GM23248 (cell line): ENCODE measurements at regions not wholly inside any gene's neighbourhood (a gene's known extent, or its start where the extent isn't known, plus 50 kb on each side); places are given as distances from the start of the nearest gene placed in this dataset.

Source experiments
- DNase-seq: peaks from one replicate; pipeline ENCODE4 v3.0.0-alpha.2; 2015
- H2AFZ ChIP-seq: fragments of 200-600 bp; sonication (generic); 2 replicates; pipeline ENCODE4 v1.6.1; 2016; ENCODE audit warnings: antibody characterized with exemption
- H3F3A ChIP-seq: fragments of 200-600 bp; sonication (generic); 2 replicates; pipeline ENCODE4 v1.6.1; 2016; ENCODE audit warnings: mild to moderate bottlenecking, antibody characterized with exemption, mixed run types; ENCODE audit not compliant: insufficient read depth
- H3K27ac ChIP-seq: fragments of 200-600 bp; sonication (generic); 2 replicates; pipeline ENCODE4 v1.5.1; 2016; ENCODE audit warnings: mild to moderate bottlenecking
- H3K27me3 ChIP-seq: fragments of 200-600 bp; sonication (generic); replicated peaks from 2 replicates; pipeline ENCODE4 v1.6.1; 2016; ENCODE audit warnings: mild to moderate bottlenecking; ENCODE audit not compliant: insufficient read depth
- H3K36me3 ChIP-seq: fragments of 200-600 bp; sonication (generic); 2 replicates; pipeline ENCODE4 v1.6.1; 2016; ENCODE audit warnings: low read depth, mild to moderate bottlenecking
- H3K4me1 ChIP-seq: fragments of 200-600 bp; sonication (generic); 2 replicates; pipeline ENCODE4 v1.6.1; 2016; ENCODE audit warnings: mild to moderate bottlenecking; ENCODE audit not compliant: insufficient read depth
- H3K4me2 ChIP-seq: fragments of 200-600 bp; sonication (generic); one replicate; pipeline ENCODE4 v1.6.1; 2016; ENCODE audit warnings: mild to moderate bottlenecking; ENCODE audit not compliant: unreplicated experiment
- H3K4me3 ChIP-seq: fragments of 200-600 bp; sonication (generic); 2 replicates; pipeline ENCODE4 v1.5.1; 2016; ENCODE audit warnings: mild to moderate bottlenecking
- H3K79me2 ChIP-seq: fragments of 200-600 bp; sonication (generic); 2 replicates; pipeline ENCODE4 v1.6.1; 2016; ENCODE audit warnings: mild to moderate bottlenecking; ENCODE audit not compliant: insufficient read depth
- H3K9ac ChIP-seq: fragments of 200-600 bp; sonication (generic); 2 replicates; pipeline ENCODE4 v1.6.1; 2016; ENCODE audit warnings: mild to moderate bottlenecking
- H3K9me2 ChIP-seq: fragments of 200-600 bp; sonication (generic); 2 replicates; pipeline ENCODE4 v1.6.1; 2016; ENCODE audit warnings: mixed run types, mild to moderate bottlenecking, moderate library complexity; ENCODE audit not compliant: insufficient read depth
- H3K9me3 ChIP-seq: fragments of 200-600 bp; sonication (generic); one replicate; pipeline ENCODE4 v1.6.1; 2017; ENCODE audit warnings: low read depth
- H4K20me1 ChIP-seq: fragments of 200-600 bp; sonication (generic); 2 replicates; pipeline ENCODE4 v1.6.0; 2016; ENCODE audit not compliant: insufficient read depth
- EZH2 ChIP-seq: fragments of 200-600 bp; sonication (generic); IDR thresholded peaks from 2 replicates; pipeline ENCODE4 v1.6.1; 2018; ENCODE audit warnings: antibody characterized with exemption, mild to moderate bottlenecking; ENCODE audit not compliant: insufficient read depth, poor library complexity, severe bottlenecking
- EZH2phosphoT487 ChIP-seq: fragments of 200-600 bp; sonication (generic); IDR thresholded peaks from 2 replicates; pipeline ENCODE4 v1.6.1; 2018; ENCODE audit warnings: antibody characterized with exemption, moderate library complexity, mild to moderate bottlenecking, low read depth; ENCODE audit not compliant: insufficient read depth
- WGBS, 2 experiments: methylation state at CpG; one replicate each; pipeline ENCODE4 v1.1.6; 2015 to 2017; ENCODE audit warnings: low lambda C conversion rate in 2 of 2, low coverage in 1 of 2; ENCODE audit errors: missing lambda C conversion rate in 2 of 2; 5-methylcytosine and 5-hydroxymethylcytosine counted together
- in situ Hi-C: fragments of 300-500 bp; cut with MboI; formaldehyde crosslinking; loops from 2 replicates; pipeline ENCODE4 v1.15.0; 2020

DNA sequence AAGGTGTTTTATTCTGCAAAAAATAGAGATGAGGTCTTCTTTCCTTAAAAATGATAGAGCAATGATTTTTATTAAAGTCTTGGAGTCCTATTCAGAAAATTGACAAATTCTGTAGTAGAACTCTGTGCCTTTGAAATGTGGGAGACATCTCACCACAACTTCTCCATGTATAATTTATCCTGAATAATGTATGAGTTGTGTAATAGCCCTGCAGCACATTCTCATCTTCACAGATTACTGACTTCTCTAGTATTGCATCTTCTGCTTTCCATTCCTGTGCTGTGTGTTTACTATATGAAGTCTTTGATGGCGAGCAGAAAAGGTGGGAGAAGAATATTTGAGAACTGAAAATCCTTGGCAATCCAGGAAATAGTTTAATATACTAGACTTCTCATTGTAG is 255.6 kb downstream of the TTC6 start:
- H3K9me3 ChIP-seq, result no peaks in the 10 kb centered on the region
- H3K9me2 ChIP-seq, result no peaks in the 10 kb centered on the region

DNA sequence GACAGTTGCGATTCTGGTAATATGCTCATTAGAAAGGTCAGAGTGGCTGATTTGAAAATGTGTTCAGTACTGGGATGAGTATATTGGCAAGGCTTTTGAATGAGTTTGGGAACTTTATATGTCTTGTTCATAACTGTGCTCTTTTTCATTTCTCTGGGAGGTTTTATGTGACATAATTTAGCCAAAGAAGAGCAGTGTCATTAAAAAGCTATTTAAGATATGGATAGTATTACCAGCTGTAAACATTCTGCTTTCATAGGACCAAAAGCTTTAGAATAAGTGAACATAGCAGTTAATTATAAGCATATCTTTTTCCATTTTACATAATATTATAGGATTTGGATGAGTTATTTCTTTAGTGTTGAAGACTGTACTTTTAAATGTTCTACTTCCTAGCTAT is 260.4 kb downstream of the TTC6 start:
- H3K9ac ChIP-seq, result no peak overlapping the region
- in situ Hi-C loops, result loop anchor here (10.0 kb wide), 1 partner anchor 151 kb away; no protein-coding TSS in a partner anchor
- TF ChIP-seq EZH2phosphoT487 (no peak), EZH2 (no peak)

More for the DNA sequence above, 255.6 kb downstream of the TTC6 start:
- no peak overlapping the region for H3K4me2 ChIP-seq
- no peaks in the 10 kb centered on the region for H3K4me1 ChIP-seq
- no peaks in the 10 kb centered on the region for H3K79me2 ChIP-seq
- 28 to 48% methylated on average over 1 of the region's 1 CpG for WGBS, 2 experiments
- H2AFZ ChIP-seq, result no peak overlapping the region
- H3K27me3 ChIP-seq, result peaks cover 13% of the 10 kb centered on the region; the same call in 1 of the 2 replicates
- no peak for DNase-seq
- H3K27ac ChIP-seq, result no peak overlapping the region
- no peaks in the 10 kb centered on the region for H3K36me3 ChIP-seq
- no peaks in the 10 kb centered on the region for H4K20me1 ChIP-seq
- in situ Hi-C loops, result loop anchor here (10.0 kb wide), 1 partner anchor 146 kb away; no protein-coding TSS in a partner anchor
- no peak overlapping the region for H3K9ac ChIP-seq
- no peaks in the 10 kb centered on the region for H3F3A ChIP-seq
- TF ChIP-seq EZH2phosphoT487, result no peak
- TF ChIP-seq EZH2, result no peak
- H3K4me3 ChIP-seq, result no peak overlapping the region

DNA sequence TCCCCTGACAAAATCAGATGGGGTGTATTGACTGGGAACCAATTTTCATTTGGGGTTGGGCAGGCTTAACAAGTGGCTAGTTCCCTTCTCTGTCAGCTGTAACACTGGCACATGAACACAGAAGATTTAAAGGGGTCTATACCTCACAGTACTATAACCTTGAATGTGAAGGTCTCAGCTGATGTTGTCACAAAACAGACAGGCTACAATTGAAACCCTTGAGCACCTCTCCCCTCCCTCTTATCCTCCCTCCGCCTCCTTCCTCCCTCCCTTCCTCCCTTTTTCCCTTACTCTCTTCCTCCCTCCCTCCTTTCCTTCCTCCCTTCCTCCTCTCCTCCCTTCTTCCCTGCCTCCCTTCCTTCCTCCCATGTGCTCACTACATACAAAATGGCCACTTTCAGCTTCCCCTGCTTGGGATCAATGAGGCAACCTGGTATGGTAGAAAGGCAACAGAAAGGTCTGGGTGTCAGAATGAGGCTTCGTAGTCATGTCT is 262.4 kb downstream of the TTC6 start:
- H3K36me3 ChIP-seq, result no peaks in the 10 kb centered on the region
- TF ChIP-seq EZH2 (no peak), EZH2phosphoT487 (no peak)
- no peaks in the 10 kb centered on the region for H3K79me2 ChIP-seq
- H3K4me2 ChIP-seq, result no peak overlapping the region
- no peaks in the 10 kb centered on the region for H3F3A ChIP-seq
- 18 to 36% methylated on average over 1 to 2 of the region's 2 CpGs for WGBS, 2 experiments
- no peaks in the 10 kb centered on the region for H4K20me1 ChIP-seq
- DNase-seq, result no peak
- no peaks in the 10 kb centered on the region for H3K4me1 ChIP-seq
- no peak overlapping the region for H3K4me3 ChIP-seq
- H3K9ac ChIP-seq, result no peak overlapping the region
- no peaks in the 10 kb centered on the region for H3K9me2 ChIP-seq
- H3K27me3 ChIP-seq, result peaks cover 5% of the 10 kb centered on the region
- no peaks in the 10 kb centered on the region for H3K9me3 ChIP-seq
- H2AFZ ChIP-seq, result no peak overlapping the region
- no peak overlapping the region for H3K27ac ChIP-seq
- in situ Hi-C loops, result loop anchor here (10.0 kb wide), 1 partner anchor 153 kb away; no protein-coding TSS in a partner anchor

More for the DNA sequence above, 260.4 kb downstream of the TTC6 start:
- Histone ChIP-seq H3K27ac (no peak overlapping the region), H3F3A (no peaks in the 10 kb centered on the region), H3K27me3 (peaks cover 5% of the 10 kb centered on the region), H2AFZ (no peak overlapping the region), H3K4me1 (no peaks in the 10 kb centered on the region), H3K9me2 (no peaks in the 10 kb centered on the region), H4K20me1 (no peaks in the 10 kb centered on the region), H3K4me2 (no peak overlapping the region), H3K9me3 (no peaks in the 10 kb centered on the region), H3K36me3 (no peaks in the 10 kb centered on the region), H3K4me3 (no peak overlapping the region), H3K79me2 (no peaks in the 10 kb centered on the region)
- 66 to 71% methylated on average over 1 of the region's 1 CpG for WGBS, 2 experiments
- DNase-seq, result no peak

DNA sequence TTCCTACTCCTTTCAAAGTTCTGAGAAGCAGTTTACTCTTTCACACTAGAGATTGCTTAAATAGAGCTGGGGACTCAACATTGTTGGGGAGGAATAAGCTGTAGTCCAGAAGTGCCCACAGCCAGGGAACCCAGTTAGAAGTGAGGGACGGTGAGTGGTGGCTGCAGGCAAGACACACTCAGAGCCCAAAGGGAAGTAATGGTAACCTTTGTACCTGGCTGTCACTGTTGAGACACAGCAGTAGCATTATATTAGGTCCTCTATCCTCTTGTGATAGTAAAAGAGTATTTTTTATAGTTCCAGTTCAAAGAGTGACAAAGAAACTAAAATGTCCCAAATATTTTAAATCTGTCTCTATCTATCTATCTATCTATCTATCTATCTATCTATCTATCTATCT is 263.3 kb downstream of the TTC6 start:
- WGBS, 2 experiments, result 69 to 90% methylated on average over 1 of the region's 1 CpG
- DNase-seq, result no peak
- Histone ChIP-seq H3K27ac (no peak overlapping the region), H3K4me1 (no peaks in the 10 kb centered on the region), H3K9me3 (no peaks in the 10 kb centered on the region), H3F3A (no peaks in the 10 kb centered on the region), H3K36me3 (no peaks in the 10 kb centered on the region), H3K9ac (no peak overlapping the region), H2AFZ (no peak overlapping the region), H3K9me2 (no peaks in the 10 kb centered on the region), H3K27me3 (peaks cover 5% of the 10 kb centered on the region), H4K20me1 (no peaks in the 10 kb centered on the region), H3K4me3 (no peak overlapping the region), H3K4me2 (no peak overlapping the region), H3K79me2 (no peaks in the 10 kb centered on the region)
- TF ChIP-seq EZH2, result no peak
- TF ChIP-seq EZH2phosphoT487, result no peak
- in situ Hi-C loops, result loop anchor here (10.0 kb wide), 1 partner anchor 154 kb away; no protein-coding TSS in a partner anchor

DNA sequence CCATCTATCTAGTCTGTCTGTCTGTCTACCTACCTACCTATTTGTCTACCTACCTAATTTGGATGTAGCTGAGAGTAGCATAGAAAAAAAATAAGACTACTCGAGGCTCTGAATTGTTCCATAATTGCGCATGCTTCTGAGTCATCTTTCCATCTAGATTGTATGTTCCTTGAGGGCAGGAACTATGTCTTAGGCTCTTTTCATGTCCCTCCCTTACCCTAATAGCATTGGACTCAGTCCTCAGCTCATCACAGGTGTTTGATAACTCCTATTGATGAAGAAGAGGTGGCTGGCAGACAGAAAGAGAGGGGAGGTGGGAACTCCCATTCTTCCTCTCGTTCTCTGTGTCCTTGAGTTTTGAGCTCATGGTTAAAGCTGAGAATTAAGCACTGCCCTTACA is 263.7 kb downstream of the TTC6 start:
- in situ Hi-C loops, result loop anchor here (10.0 kb wide), 1 partner anchor 154 kb away; no protein-coding TSS in a partner anchor
- H4K20me1 ChIP-seq, result no peaks in the 10 kb centered on the region
- peaks cover 5% of the 10 kb centered on the region for H3K27me3 ChIP-seq
- H3K9ac ChIP-seq, result no peak overlapping the region
- DNase-seq, result no peak
- H3K36me3 ChIP-seq, result no peaks in the 10 kb centered on the region
- no peak overlapping the region for H2AFZ ChIP-seq
- no peaks in the 10 kb centered on the region for H3K9me2 ChIP-seq
- no peak overlapping the region for H3K4me3 ChIP-seq
- H3K4me2 ChIP-seq, result no peak overlapping the region
- 46 to 60% methylated on average over 3 of the region's 3 CpGs for WGBS, 2 experiments
- H3F3A ChIP-seq, result no peaks in the 10 kb centered on the region
- no peaks in the 10 kb centered on the region for H3K79me2 ChIP-seq
- H3K9me3 ChIP-seq, result no peaks in the 10 kb centered on the region
- TF ChIP-seq EZH2phosphoT487 (no peak), EZH2 (no peak)
- H3K4me1 ChIP-seq, result no peaks in the 10 kb centered on the region
- no peak overlapping the region for H3K27ac ChIP-seq
